A172 (cell line): ENCODE measurements at regions not wholly inside any gene's neighbourhood (a gene's known extent, or its start where the extent isn't known, plus 50 kb on each side); places are given as distances from the start of the nearest gene placed in this dataset.
A peak's percentile ranks its signal among the peaks of the same experiment; 100 is the strongest.

ENCODE experiments used
- DNase-seq: peaks from one replicate; pipeline ENCODE4 v3.0.0-alpha.2; 2015; ENCODE audit warnings: low spot score

DNA sequence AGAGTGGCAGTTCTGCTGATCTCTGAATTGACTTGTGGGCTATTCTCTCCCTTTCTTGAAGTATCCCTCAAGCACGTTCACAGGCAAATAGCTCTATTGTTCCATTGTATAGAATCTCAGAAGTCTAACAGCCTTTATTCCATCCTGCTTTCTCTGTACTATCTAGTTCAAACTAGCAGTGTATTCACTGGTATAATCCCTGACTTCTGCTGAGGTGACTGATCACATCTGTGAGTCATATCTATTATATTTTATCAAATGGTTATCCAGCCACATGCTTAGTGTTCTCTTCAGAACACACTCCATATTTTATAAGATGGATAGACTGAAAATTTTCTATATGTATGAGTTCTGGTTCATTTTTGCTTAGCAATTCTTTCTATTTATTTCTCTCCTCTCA is 866.1 kb downstream of the C12orf50 start:
- DNase-seq: no peak

GRCh38 chr12:87160848-87161601 is 868.2 kb downstream of the C12orf50 start:
- DNase-seq: no peak

DNA sequence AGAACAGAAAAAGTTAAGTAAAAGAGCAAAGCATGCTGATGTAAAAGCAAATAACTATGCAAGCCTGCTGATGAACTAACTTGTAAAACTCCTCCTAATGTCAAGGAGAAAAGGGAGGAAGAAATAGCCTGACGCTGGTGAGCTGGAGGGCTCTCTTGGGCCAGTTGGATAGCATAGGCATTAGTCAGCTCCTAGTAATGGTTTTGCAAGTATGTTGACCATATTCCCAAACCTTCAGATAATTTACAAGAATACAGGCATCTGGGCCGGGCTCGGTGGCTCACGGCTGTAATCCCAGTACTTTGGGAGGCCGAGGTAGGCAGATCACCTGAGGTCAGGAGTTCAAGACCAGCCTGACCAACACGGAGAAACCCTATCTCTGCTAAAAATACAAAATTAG is 871.4 kb downstream of the C12orf50 start:
- DNase-seq: peak; percentile 90

GRCh38 chr12:87155621-87156020 is 873.6 kb downstream of the C12orf50 start:
- no peak for DNase-seq

DNA sequence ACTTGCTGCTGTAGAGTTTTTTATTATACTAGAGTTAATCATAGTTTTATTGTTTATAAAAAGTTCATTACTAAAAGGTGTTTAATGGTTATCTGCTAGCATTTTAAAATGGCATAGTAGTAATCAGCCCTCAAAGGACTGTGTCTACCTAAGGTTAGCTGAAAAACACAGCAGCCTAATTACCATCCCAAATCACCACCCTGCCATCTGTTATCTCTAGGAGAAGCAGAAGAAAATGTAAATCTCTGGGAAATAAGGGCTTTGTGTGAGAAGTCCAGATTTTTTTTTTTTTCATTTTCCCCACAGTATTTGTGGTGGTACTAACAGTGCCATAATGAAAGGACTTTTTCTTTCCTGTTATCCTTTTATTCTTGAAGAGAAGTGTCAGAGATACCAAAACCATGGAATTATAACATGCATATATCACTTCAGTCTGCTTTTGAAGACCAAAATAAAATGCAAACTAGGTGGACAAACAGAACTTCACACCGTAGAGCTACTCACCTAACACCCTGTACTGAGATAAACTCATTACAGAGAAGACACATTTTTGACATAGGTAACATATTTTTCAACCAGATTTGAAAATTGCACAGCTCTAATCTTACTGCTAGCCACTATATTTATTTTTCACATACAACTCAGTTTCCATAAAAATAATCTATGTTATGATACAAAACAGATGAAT is 876.2 kb downstream of the C12orf50 start:
- DNase-seq: no peak

DNA sequence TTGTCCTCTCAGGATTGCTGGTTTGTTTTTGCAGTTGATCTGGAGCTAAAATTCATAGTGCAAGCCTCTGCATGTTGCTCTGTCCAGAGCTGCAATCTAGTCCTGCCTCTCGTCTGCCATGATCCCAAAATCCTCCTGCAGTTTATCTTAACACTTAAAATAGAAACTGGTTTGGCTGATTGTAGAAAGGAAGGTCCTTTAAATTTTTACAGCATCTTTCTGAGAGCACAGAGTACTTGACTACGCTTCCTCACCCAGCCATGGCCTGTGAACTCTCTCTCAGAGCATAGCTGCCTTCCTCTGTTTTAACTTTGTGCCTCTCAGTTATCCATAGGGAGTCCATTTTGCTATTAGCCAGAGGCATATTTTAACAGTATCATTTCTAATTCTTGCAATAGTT is 877.1 kb downstream of the C12orf50 start:
- DNase-seq: no peak

DNA sequence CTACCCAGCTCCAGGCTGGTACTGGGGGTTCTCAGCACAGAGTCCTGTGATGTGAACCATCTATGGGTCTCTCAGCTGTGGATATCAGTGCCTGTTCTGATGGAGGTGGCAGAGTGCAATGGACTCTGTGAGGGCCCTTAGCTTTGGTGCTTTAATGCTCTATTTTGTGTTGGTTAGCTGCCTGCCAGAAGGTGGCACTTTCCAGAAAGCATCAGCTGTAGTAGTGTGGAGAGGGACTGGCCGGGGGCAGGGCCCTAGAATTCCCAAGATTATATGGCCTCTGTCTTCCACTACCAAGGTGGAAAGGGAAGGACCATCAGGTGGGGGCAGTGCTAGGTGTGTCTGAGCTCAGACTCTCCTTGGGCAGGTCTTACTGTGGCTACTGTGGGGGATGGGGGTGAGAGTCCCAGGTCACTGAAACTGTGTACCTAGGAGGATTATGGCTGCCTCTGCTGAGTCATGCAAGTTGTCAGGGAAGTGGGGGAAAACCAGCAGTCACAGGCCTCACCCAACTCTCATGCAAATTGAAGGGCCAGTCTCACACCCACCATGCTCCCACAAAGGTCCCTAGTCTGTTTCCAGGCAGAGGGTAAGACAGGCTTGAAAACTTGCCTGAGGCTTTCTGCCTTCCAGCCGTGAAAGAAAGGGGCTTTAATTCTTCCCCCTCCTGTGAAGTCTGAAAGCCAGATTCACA is 878.1 kb downstream of the C12orf50 start:
- peak; percentile 6 for DNase-seq

DNA sequence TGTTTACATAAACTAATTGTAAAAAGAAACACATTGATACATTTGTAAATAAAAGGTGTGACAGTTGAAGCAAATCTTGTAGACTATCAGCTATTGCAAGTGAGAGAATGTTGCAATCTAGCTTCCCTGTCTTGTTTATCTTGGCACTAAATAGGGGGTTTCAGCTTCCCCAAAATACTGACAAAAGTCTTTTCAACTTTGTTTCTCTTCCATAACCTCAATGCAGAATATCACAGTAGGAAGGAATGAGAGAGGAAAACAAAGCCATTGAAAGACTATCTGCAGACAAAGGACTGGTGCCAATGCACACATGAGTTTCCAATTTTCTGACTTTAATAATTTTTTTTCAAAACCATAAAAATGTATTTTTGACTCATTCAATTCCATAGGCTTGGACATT is 886.2 kb upstream of the MGAT4C start:
- no peak for DNase-seq

GRCh38 chr12:87141091-87141490 is 884.9 kb upstream of the MGAT4C start:
- no peak for DNase-seq

GRCh38 chr12:87140262-87140661 is 884.1 kb upstream of the MGAT4C start:
- no peak for DNase-seq

GRCh38 chr12:87137220-87137619 is 881.0 kb upstream of the MGAT4C start:
- DNase-seq: no peak

GRCh38 chr12:87136330-87136976 is 880.3 kb upstream of the MGAT4C start:
- peak; percentile 25 for DNase-seq

DNA sequence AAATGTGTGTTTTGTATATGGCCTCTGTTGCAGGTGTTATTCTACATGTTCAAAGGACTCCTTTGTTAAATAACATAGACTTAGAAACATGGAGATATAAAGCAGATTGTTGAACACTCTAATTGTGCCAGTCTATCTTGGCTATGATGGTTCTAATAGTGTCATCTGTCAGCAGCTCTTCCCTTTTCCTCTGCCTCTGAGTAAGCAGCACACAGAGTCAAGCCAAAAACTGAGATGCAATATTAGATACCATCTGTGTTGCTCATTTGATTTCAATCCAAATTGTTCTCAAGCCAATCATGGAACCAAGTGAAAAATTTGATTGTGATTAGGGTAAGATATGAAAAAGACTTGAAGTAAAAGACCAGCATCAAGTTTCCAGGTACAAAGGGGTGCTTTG is 871.1 kb upstream of the MGAT4C start:
- no peak for DNase-seq

- DNase-seq: no peak
These were observed 865.7 kb upstream of the MGAT4C start for GRCh38 chr12:87121896-87122295.

DNA sequence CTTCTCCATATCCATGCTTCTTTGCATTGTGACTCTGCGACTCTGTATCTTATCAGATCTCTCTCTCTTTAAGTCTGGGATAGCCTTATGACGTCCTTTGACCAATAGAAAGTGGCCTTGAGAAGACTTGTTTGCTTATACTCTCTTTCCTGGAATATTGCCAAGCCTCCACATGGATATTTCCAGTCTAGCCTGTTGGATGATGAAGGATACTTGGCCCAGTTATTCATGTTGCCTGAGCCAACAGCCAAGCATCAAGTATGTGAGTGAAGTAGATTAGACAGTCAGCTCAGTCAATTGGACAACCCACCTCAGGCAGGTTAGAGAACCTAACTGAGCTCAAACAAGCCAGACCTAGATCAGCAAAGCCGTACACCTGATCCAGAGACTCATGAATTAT is 864.2 kb upstream of the MGAT4C start:
- DNase-seq: no peak

GRCh38 chr12:87119713-87120112 is 863.5 kb upstream of the MGAT4C start:
- no peak for DNase-seq

GRCh38 chr12:87117526-87117925 is 861.3 kb upstream of the MGAT4C start:
- no peak for DNase-seq

GRCh38 chr12:87116780-87117179 is 860.6 kb upstream of the MGAT4C start:
- no peak for DNase-seq

GRCh38 chr12:87112571-87113345 is 856.6 kb upstream of the MGAT4C start:
- no peak for DNase-seq

DNA sequence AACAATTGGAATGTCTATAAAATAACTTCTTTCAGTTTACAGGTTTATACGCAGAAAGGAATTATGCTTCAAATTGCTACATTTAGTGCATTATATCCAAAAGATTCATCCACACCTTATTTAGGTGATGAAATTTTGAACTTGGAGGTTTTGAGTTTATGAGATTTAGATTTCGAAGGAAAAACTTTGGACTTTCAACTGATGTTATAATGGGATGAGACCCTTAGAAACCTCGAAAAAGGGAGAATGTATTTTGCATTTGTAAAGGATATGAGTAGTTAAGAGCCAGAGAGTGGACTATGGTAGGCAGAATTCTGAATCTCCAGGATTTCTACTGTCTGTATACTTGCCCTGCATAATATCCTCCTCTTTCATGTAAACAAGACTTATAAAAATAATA is 851.6 kb upstream of the MGAT4C start:
- no peak for DNase-seq

DNA sequence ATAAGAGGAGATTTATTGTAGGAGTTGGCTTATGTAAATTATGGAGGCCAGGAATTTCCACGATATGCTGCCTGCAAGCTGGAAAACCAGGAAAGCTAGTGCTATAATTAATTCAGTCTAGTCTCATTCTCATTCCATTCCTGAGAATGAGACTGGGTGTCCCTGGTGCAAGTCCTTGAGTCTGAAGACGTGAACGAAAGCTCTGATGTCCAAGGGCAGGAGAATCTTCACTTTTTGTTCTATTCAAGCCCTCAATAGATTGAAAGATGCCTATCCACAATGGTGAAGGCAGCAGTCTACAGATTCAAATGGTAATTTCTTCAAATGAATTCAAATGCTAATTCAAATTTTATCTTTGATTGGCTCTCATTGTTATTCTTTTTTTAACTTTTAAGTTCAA is 851.1 kb upstream of the MGAT4C start:
- DNase-seq: no peak
